HL-60 (cell line): ENCODE measurements at regions not wholly inside any gene's neighbourhood (a gene's known extent, or its start where the extent isn't known, plus 50 kb on each side); places are given as distances from the start of the nearest gene placed in this dataset.

Experiments used
- POLR2AphosphoS5 ChIP-seq: IDR thresholded peaks from 2 replicates; pipeline ENCODE4 v1.6.1; 2012; ENCODE audit warnings: low read depth
- TF ChIP-seq, protein P1 (sequence below): IDR thresholded peaks from one replicate; pipeline ENCODE4 v1.5.1; 2011; ENCODE audit warnings: low read length, control low read depth, inconsistent platforms; ENCODE audit not compliant: insufficient read depth

DNA sequence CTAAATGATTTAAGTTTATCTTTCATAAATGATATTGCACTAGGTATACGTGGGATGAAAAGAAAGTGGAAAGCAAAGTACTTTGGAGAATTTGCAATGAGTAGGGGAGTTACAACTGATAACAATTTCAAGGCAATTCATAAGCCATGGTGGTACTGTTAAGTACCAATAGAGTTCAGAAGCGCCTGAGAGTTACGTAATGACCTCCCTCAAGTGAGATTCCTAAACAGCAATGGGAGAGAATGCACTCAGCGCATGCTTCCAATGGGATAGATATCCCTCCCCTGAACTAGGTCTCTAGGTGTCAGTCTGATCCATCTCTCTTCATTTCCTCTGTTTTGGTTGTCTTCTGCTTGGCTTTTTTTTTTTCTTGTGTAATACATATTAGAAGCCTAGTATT, 249.3 kb downstream of the NNT start:
- TF ChIP-seq POLR2AphosphoS5, result no peak
- TF ChIP-seq, protein P1, sequence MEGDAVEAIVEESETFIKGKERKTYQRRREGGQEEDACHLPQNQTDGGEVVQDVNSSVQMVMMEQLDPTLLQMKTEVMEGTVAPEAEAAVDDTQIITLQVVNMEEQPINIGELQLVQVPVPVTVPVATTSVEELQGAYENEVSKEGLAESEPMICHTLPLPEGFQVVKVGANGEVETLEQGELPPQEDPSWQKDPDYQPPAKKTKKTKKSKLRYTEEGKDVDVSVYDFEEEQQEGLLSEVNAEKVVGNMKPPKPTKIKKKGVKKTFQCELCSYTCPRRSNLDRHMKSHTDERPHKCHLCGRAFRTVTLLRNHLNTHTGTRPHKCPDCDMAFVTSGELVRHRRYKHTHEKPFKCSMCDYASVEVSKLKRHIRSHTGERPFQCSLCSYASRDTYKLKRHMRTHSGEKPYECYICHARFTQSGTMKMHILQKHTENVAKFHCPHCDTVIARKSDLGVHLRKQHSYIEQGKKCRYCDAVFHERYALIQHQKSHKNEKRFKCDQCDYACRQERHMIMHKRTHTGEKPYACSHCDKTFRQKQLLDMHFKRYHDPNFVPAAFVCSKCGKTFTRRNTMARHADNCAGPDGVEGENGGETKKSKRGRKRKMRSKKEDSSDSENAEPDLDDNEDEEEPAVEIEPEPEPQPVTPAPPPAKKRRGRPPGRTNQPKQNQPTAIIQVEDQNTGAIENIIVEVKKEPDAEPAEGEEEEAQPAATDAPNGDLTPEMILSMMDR, result no peak
